HCT116 (cell line): ENCODE measurements at regions not wholly inside any gene's neighbourhood (a gene's known extent, or its start where the extent isn't known, plus 50 kb on each side); places are given as distances from the start of the nearest gene placed in this dataset.

Experiments
- ATAC-seq: fragments of 200-7000 bp; cut with Tn5 transposase; 2 replicates; pipeline ENCODE4 v1.9.1; 2020; ENCODE audit warnings: mild to moderate bottlenecking, moderate library complexity
- BruUV-seq: library from RNA; stranded (reverse); fragments of 400-500 nt; replicated peaks from 2 replicates; lab custom pipeline; 2021; lab: Mats Ljungman, UMichigan
- CTCF ChIA-PET: fragments of 300-600 bp; sonication (Branson Sonifier 250); formaldehyde crosslinking; loops from one replicate; lab custom pipeline; 2021; ENCODE audit warnings: antibody characterized with exemption; lab: Charles Lee
- POLR2A ChIA-PET: fragments of 300-600, 350-600 bp; sonication (Branson Sonifier 250); formaldehyde crosslinking; loops from one replicate; lab custom pipeline; 2021; ENCODE audit warnings: antibody characterized with exemption; lab: Charles Lee
- RAD21 ChIA-PET, 2 experiments: fragments of 300-600 bp; sonication (Branson Sonifier 250); formaldehyde crosslinking; loops; one replicate each; lab custom pipeline; 2023; ENCODE audit warnings: low total read pairs in 2 of 2; ENCODE audit not compliant: uncharacterized antibody in 2 of 2, unreplicated experiment in 2 of 2, low non-redundant PET in 1 of 2; lab: Charles Lee
- DNase-seq: peaks from one replicate; pipeline ENCODE4 v3.0.0-alpha.2; 2010; ENCODE audit warnings: low read depth, low spot score
- H2AFZ ChIP-seq: fragments of 200-600 bp; shearing (Covaris generic), sonication (generic); 2 replicates; pipeline ENCODE4 v1.6.1; 2017; ENCODE audit warnings: low read depth, mixed run types, mixed read lengths, antibody characterized with exemption, low read length; ENCODE audit not compliant: poor library complexity, severe bottlenecking
- H3K27ac ChIP-seq: 2 replicates; pipeline ENCODE4 v1.5.1; 2012; ENCODE audit warnings: low read depth, low read length
- H3K27me3 ChIP-seq: fragments of 200-600 bp; sonication (generic); 2 replicates; pipeline ENCODE4 v1.6.1; 2016; ENCODE audit warnings: mixed run types, low read length, mixed read lengths; ENCODE audit not compliant: insufficient read depth
- H3K36me3 ChIP-seq, 2 experiments: fragments of 200-500 bp in 1 of 2; fragments of 200-600 bp in 1 of 2; sonication (Bioruptor generic) in 1 of 2; sonication (generic) in 1 of 2; 2 replicates each; pipeline versions ENCODE4 v1.5.1 to v1.6.1; 2014 to 2016; ENCODE audit warnings: low read length in 2 of 2, inconsistent platforms in 1 of 2, mixed read lengths in 1 of 2, mixed run types in 1 of 2; ENCODE audit not compliant: insufficient read depth in 2 of 2, control insufficient read depth in 1 of 2
- H3K4me1 ChIP-seq, 2 experiments: fragments of 200-600 bp in 1 of 2; sonication (generic) in 1 of 2; 2 replicates each; pipeline versions ENCODE4 v1.5.1 to v1.6.1; 2012 to 2017; ENCODE audit warnings: low read length in 2 of 2, inconsistent platforms in 1 of 2, mild to moderate bottlenecking in 1 of 2, mixed read lengths in 1 of 2, mixed run types in 1 of 2, moderate library complexity in 1 of 2; ENCODE audit not compliant: insufficient read depth in 2 of 2, control insufficient read depth in 1 of 2
- H3K4me2 ChIP-seq: fragments of 200-600 bp; sonication (generic); 2 replicates; pipeline ENCODE4 v1.6.1; 2017; ENCODE audit warnings: mixed run types, low read length, mixed read lengths
- H3K4me3 ChIP-seq, 2 experiments: fragments of 200-600 bp in 1 of 2; sonication (generic) in 1 of 2; replicated peaks in 1 of 2; 2 replicates each; pipeline ENCODE4 v1.5.1; 2011 to 2016; ENCODE audit warnings: low read length in 2 of 2, control low read depth in 1 of 2, low read depth in 1 of 2, mild to moderate bottlenecking in 1 of 2, mixed read lengths in 1 of 2, mixed run types in 1 of 2
- H3K79me2 ChIP-seq: fragments of 200-600 bp; sonication (generic); 2 replicates; pipeline ENCODE4 v1.6.1; 2017; ENCODE audit warnings: mild to moderate bottlenecking, mixed run types, low read length, moderate library complexity, mixed read lengths; ENCODE audit not compliant: insufficient read depth
- H3K9ac ChIP-seq: fragments of 200-600 bp; sonication (generic); 2 replicates; pipeline ENCODE4 v1.6.1; 2016; ENCODE audit warnings: low read length, mixed read lengths
- H3K9me2 ChIP-seq: fragments of 200-600 bp; sonication (generic), shearing (Covaris generic); 2 replicates; pipeline ENCODE4 v1.6.1; 2017; ENCODE audit warnings: mixed run types, mild to moderate bottlenecking, moderate library complexity; ENCODE audit not compliant: insufficient read depth
- H3K9me3 ChIP-seq, 2 experiments: fragments of 200-500 bp in 1 of 2; fragments of 200-600 bp in 1 of 2; sonication (Bioruptor generic) in 1 of 2; sonication (generic) in 1 of 2; 2 replicates each; pipeline ENCODE4 v1.6.1; 2014 to 2017; ENCODE audit warnings: low read length in 2 of 2, mixed read lengths in 2 of 2, inconsistent platforms in 1 of 2, low read depth in 1 of 2, mild to moderate bottlenecking in 1 of 2, mixed run types in 1 of 2, moderate library complexity in 1 of 2; ENCODE audit not compliant: control insufficient read depth in 1 of 2, insufficient read depth in 1 of 2
- H4K20me1 ChIP-seq: fragments of 200-600 bp; sonication (generic), shearing (Covaris generic); 2 replicates; pipeline ENCODE4 v1.6.1; 2017; ENCODE audit warnings: mixed run types, mild to moderate bottlenecking, moderate library complexity; ENCODE audit not compliant: insufficient read depth
- CBX3 ChIP-seq: IDR thresholded peaks from 2 replicates; pipeline ENCODE4 v1.6.1; 2012; ENCODE audit warnings: low read depth
- CEBPB ChIP-seq: IDR thresholded peaks from 2 replicates; pipeline ENCODE4 v1.6.1; 2012; ENCODE audit warnings: low read depth
- ELF1 ChIP-seq: IDR thresholded peaks from 2 replicates; pipeline ENCODE4 v1.6.1; 2012; ENCODE audit warnings: low read depth, borderline replicate concordance
- FOSL1 ChIP-seq: IDR thresholded peaks from 2 replicates; pipeline ENCODE4 v1.6.1; 2012; ENCODE audit warnings: low read depth
- JUND ChIP-seq: IDR thresholded peaks from 2 replicates; pipeline ENCODE4 v1.6.1; 2012
- MAX ChIP-seq: IDR thresholded peaks from 2 replicates; pipeline ENCODE4 v1.6.1; 2012
- POLR2A ChIP-seq: IDR thresholded peaks from 2 replicates; pipeline ENCODE4 v1.7.0; 2011; ENCODE audit warnings: borderline replicate concordance; ENCODE audit not compliant: insufficient read depth, insufficient read length; ENCODE audit errors: extremely low read depth
- YY1 ChIP-seq: IDR thresholded peaks from 2 replicates; pipeline ENCODE4 v1.6.1; 2011; ENCODE audit warnings: low read length, low read depth, moderate library complexity, mild to moderate bottlenecking; ENCODE audit not compliant: insufficient replicate concordance; ENCODE audit errors: extremely low read depth
- ZBTB33 ChIP-seq: IDR thresholded peaks from 2 replicates; pipeline ENCODE4 v1.6.1; 2011; ENCODE audit warnings: mild to moderate bottlenecking, low read length, moderate library complexity; ENCODE audit not compliant: insufficient replicate concordance; ENCODE audit errors: extremely low read depth
- intact Hi-C: fragments of 100-400 bp; cut with micrococcal nuclease; formaldehyde crosslinking; loops from 2 replicates; pipeline ENCODE4 v1.10.0; 2022

GRCh38 chr1:113275691-113276090 lies 114.6 kb upstream of the MAGI3 start:
- ChIA-PET RAD21 (no interaction called here), POLR2A (no interaction called here), CTCF (no interaction called here)
- no peaks in the 10 kb centered on the region for H3K36me3 ChIP-seq
- no peak overlapping the region for H3K4me2 ChIP-seq
- H3K27me3 ChIP-seq, result no peaks in the 10 kb centered on the region
- TF ChIP-seq ZBTB33, result no peak
- TF ChIP-seq JUND, result no peak
- TF ChIP-seq FOSL1, result no peak
- H3K79me2 ChIP-seq, result no peaks in the 10 kb centered on the region
- H3K9ac ChIP-seq, result no peak overlapping the region
- no peak overlapping the region for H3K4me3 ChIP-seq
- no peak overlapping the region for H2AFZ ChIP-seq
- H3K9me2 ChIP-seq, result no peaks in the 10 kb centered on the region
- BruUV-seq, result no TSS peak
- no peaks in the 10 kb centered on the region for H4K20me1 ChIP-seq
- intact Hi-C loops, result no loop called here
- DNase-seq (no peak), ATAC-seq (no peak)
- H3K4me1 ChIP-seq, result no peaks in the 10 kb centered on the region
- no peaks in the 10 kb centered on the region for H3K9me3 ChIP-seq
- no peak overlapping the region for H3K27ac ChIP-seq

- BruUV-seq, result no TSS peak
- Histone ChIP-seq H3K4me2 (no peak overlapping the region), H3K27ac (no peak overlapping the region), H4K20me1 (no peaks in the 10 kb centered on the region), H3K9ac (no peak overlapping the region), H3K36me3 (no peaks in the 10 kb centered on the region), H3K9me2 (no peaks in the 10 kb centered on the region), H3K9me3 (no peaks in the 10 kb centered on the region), H3K4me3 (no peak overlapping the region), H2AFZ (no peak overlapping the region), H3K79me2 (no peaks in the 10 kb centered on the region), H3K4me1 (no peaks in the 10 kb centered on the region), H3K27me3 (no peaks in the 10 kb centered on the region)
- DNase-seq, result no peak
- ChIA-PET RAD21 (no interaction called here), CTCF (no interaction called here), POLR2A (no interaction called here)
- TF ChIP-seq CBX3 (no peak), CEBPB (no peak), YY1 (no peak), MAX (no peak), ELF1 (no peak), POLR2A (no peak)
- intact Hi-C loops, result no loop called here
- ATAC-seq, result no peak
Observed at GRCh38 chr1:113276507-113276906, 113.8 kb upstream of the MAGI3 start.
